HepG2 (cell line): ENCODE measurements at regions not wholly inside any gene's neighbourhood (a gene's known extent, or its start where the extent isn't known, plus 50 kb on each side); places are given as distances from the start of the nearest gene placed in this dataset.

Experiments used
- ATAC-seq: fragments of 200-7000 bp; cut with Tn5 transposase; 3 replicates; pipeline ENCODE4 v1.9.1; 2020; ENCODE audit warnings: mild to moderate bottlenecking, moderate library complexity
- BruUV-seq: library from RNA; stranded (reverse); fragments of 400-500 nt; replicated peaks from 2 replicates; lab custom pipeline; 2021; lab: Mats Ljungman, UMichigan
- CTCF ChIA-PET: fragments of 300-600 bp; formaldehyde crosslinking; extraction: SDS; loops from one replicate; lab custom pipeline; 2021; ENCODE audit warnings: low total read pairs, inconsistent platforms, low intra/inter-chr PET ratio; lab: Yijun Ruan, JAX
- POLR2A ChIA-PET: fragments of 350-600 bp; sonication (Branson Sonifier 250); formaldehyde crosslinking; loops from one replicate; lab custom pipeline; 2020; ENCODE audit warnings: antibody characterized with exemption, inconsistent platforms; lab: Yijun Ruan, JAX
- DNase-seq: peaks from one replicate; pipeline ENCODE4 v3.0.0-alpha.2; 2015; ENCODE audit warnings: low spot score
- FAIRE-seq: peaks from 3 replicates; lab custom pipeline; 2011; peaks lifted over from hg19 to GRCh38; lab: Jason Lieb, UNC
- H2AFZ ChIP-seq: one replicate; pipeline ENCODE4 v1.6.1; 2011; ENCODE audit warnings: low read length, inconsistent platforms
- H3K27ac ChIP-seq: fragments of 300-600 bp; 3 replicates; pipeline ENCODE4 v1.8.0; 2011; ENCODE audit warnings: mixed run types, mild to moderate bottlenecking, mixed read lengths, low read length, inconsistent platforms; ENCODE audit not compliant: insufficient read depth; ENCODE audit errors: extremely low read length
- H3K27me3 ChIP-seq, 2 experiments: fragments of 200-600 bp in 1 of 2; 2 replicates in 1 of 2; 3 replicates in 1 of 2; pipeline versions ENCODE4 v1.6.0 to v1.8.0; 2011; ENCODE audit warnings: low read length in 2 of 2, mild to moderate bottlenecking in 2 of 2, moderate library complexity in 2 of 2, inconsistent platforms in 1 of 2; ENCODE audit not compliant: insufficient read depth in 2 of 2, control insufficient read depth in 1 of 2
- H3K36me3 ChIP-seq, 2 experiments: fragments of 200-600 bp in 1 of 2; replicated peaks in 1 of 2; 2 replicates in 1 of 2; 3 replicates in 1 of 2; pipeline versions ENCODE4 v1.5.1 to v1.8.0; 2011; ENCODE audit warnings: low read length in 2 of 2, inconsistent platforms in 1 of 2; ENCODE audit not compliant: insufficient read depth in 2 of 2, control insufficient read depth in 1 of 2
- H3K4me1 ChIP-seq: 2 replicates; pipeline ENCODE4 v1.5.1; 2012; ENCODE audit warnings: low read length, inconsistent platforms; ENCODE audit not compliant: insufficient read depth
- H3K4me2 ChIP-seq: 2 replicates; pipeline ENCODE4 v1.6.0; 2011; ENCODE audit warnings: low read depth, low read length, inconsistent platforms
- H3K4me3 ChIP-seq, 3 experiments: fragments of 200-600 bp in 1 of 3; sonication (generic), shearing (Covaris generic) in 1 of 3; replicated peaks in 1 of 3; 2 replicates each; pipeline ENCODE4 v1.5.1; 2011 to 2016; ENCODE audit warnings: low read length in 3 of 3, inconsistent platforms in 2 of 3, low read depth in 2 of 3, mild to moderate bottlenecking in 2 of 3, control low read depth in 1 of 3, mixed read lengths in 1 of 3; ENCODE audit not compliant: insufficient read depth in 1 of 3
- H3K79me2 ChIP-seq: one replicate; pipeline ENCODE4 v1.6.1; 2011; ENCODE audit warnings: low read length, inconsistent platforms; ENCODE audit not compliant: insufficient read depth
- H3K9ac ChIP-seq: 2 replicates; pipeline ENCODE4 v1.6.0; 2011; ENCODE audit warnings: mild to moderate bottlenecking, low read depth, low read length, inconsistent platforms; ENCODE audit not compliant: insufficient read depth
- H3K9me3 ChIP-seq: 2 replicates; pipeline ENCODE4 v1.5.1; 2012; ENCODE audit warnings: mild to moderate bottlenecking, low read length
- H4K20me1 ChIP-seq: 2 replicates; pipeline ENCODE4 v1.6.0; 2011; ENCODE audit warnings: inconsistent platforms, mild to moderate bottlenecking, low read length, moderate library complexity; ENCODE audit not compliant: insufficient read depth
- ATF7-NPFF ChIP-seq: sonication (generic); formaldehyde crosslinking; IDR thresholded peaks from 2 replicates; pipeline ENCODE4 v1.8.1; 2023; ENCODE audit warnings: mild to moderate bottlenecking, low read depth, missing genetic modification reagents, moderate library complexity
- ATRX ChIP-seq: sonication (generic); formaldehyde crosslinking; IDR thresholded peaks from 2 replicates; pipeline ENCODE4 v1.4.0; 2020; ENCODE audit warnings: missing genetic modification reagents, borderline replicate concordance
- FOXA1 ChIP-seq, 2 experiments: fragments of 450-650 bp in 1 of 2; sonication (generic) in 1 of 2; formaldehyde crosslinking in 1 of 2; IDR thresholded peaks; 2 replicates each; pipeline versions ENCODE4 v1.4.0 to v1.6.1; 2016 to 2020; ENCODE audit warnings: missing genetic modification reagents in 1 of 2
- FOXP4 ChIP-seq: sonication (generic); formaldehyde crosslinking; IDR thresholded peaks from 2 replicates; pipeline ENCODE4 v1.4.0; 2020; ENCODE audit warnings: missing genetic modification reagents
- GZF1 ChIP-seq: sonication (generic); formaldehyde crosslinking; IDR thresholded peaks from 2 replicates; pipeline ENCODE4 v1.5.1; 2020; ENCODE audit warnings: mild to moderate bottlenecking, missing genetic modification reagents
- JUND ChIP-seq: sonication (generic); formaldehyde crosslinking; IDR thresholded peaks from 2 replicates; pipeline ENCODE4 v1.8.0; 2022; ENCODE audit warnings: mild to moderate bottlenecking, missing genetic modification reagents
- KAT2B ChIP-seq: fragments of 150-350 bp; IDR thresholded peaks from 2 replicates; pipeline ENCODE4 v1.6.1; 2014; ENCODE audit warnings: low read depth, low read length, borderline replicate concordance
- KLF16 ChIP-seq, 2 experiments: sonication (generic) in 1 of 2; formaldehyde crosslinking in 1 of 2; IDR thresholded peaks; 2 replicates each; pipeline versions ENCODE4 v1.6.1 to v1.8.0; 2016 to 2023; ENCODE audit warnings: missing genetic modification reagents in 2 of 2, missing compliant biosample characterization in 1 of 2
- NFYB ChIP-seq: sonication (generic); formaldehyde crosslinking; IDR thresholded peaks from 2 replicates; pipeline ENCODE4 v1.4.0; 2020; ENCODE audit warnings: missing genetic modification reagents
- PAX8 ChIP-seq: sonication (generic); formaldehyde crosslinking; IDR thresholded peaks from 2 replicates; pipeline ENCODE4 v1.8.0; 2022; ENCODE audit warnings: mild to moderate bottlenecking, missing genetic modification reagents, borderline replicate concordance
- RBFOX2 ChIP-seq: fragments of 200-400 bp; formaldehyde crosslinking; IDR thresholded peaks from 2 replicates; pipeline ENCODE4 v1.6.1; 2017; ENCODE audit warnings: low read depth, mild to moderate bottlenecking, low read length
- SRF ChIP-seq: IDR thresholded peaks from 2 replicates; pipeline ENCODE4 v1.6.1; 2011; ENCODE audit warnings: mild to moderate bottlenecking, low read depth, low read length, moderate library complexity
- ZBTB46 ChIP-seq: sonication (generic); formaldehyde crosslinking; IDR thresholded peaks from 2 replicates; pipeline ENCODE4 v1.4.0; 2020; ENCODE audit warnings: mild to moderate bottlenecking, missing genetic modification reagents, borderline replicate concordance
- ZNF20 ChIP-seq: sonication (generic); formaldehyde crosslinking; IDR thresholded peaks from 2 replicates; pipeline ENCODE4 v1.4.0; 2020; ENCODE audit warnings: mild to moderate bottlenecking, moderate library complexity, missing genetic modification reagents
- ZNF34 ChIP-seq: sonication (generic); formaldehyde crosslinking; IDR thresholded peaks from 2 replicates; pipeline ENCODE4 v1.4.0; 2020; ENCODE audit warnings: mild to moderate bottlenecking, missing genetic modification reagents, borderline replicate concordance
- ZNF343 ChIP-seq: sonication (generic); formaldehyde crosslinking; IDR thresholded peaks from 2 replicates; pipeline ENCODE4 v1.4.0; 2020; ENCODE audit warnings: mild to moderate bottlenecking, missing genetic modification reagents
- ZNF383 ChIP-seq: sonication (generic); formaldehyde crosslinking; IDR thresholded peaks from 2 replicates; pipeline ENCODE4 v1.4.0; 2020; ENCODE audit warnings: missing genetic modification reagents, mild to moderate bottlenecking, borderline replicate concordance
- ZNF543 ChIP-seq: sonication (generic); formaldehyde crosslinking; IDR thresholded peaks from 2 replicates; pipeline ENCODE4 v1.4.0; 2020; ENCODE audit warnings: mild to moderate bottlenecking, missing genetic modification reagents
- ZNF557 ChIP-seq: sonication (generic); formaldehyde crosslinking; IDR thresholded peaks from 2 replicates; pipeline ENCODE4 v1.4.0; 2020; ENCODE audit warnings: missing genetic modification reagents
- ZNF761 ChIP-seq: sonication (generic); formaldehyde crosslinking; conservative IDR thresholded peaks from 2 replicates; pipeline ENCODE4 v1.4.0; 2020; ENCODE audit warnings: mild to moderate bottlenecking, missing genetic modification reagents
- WGBS: methylation state at CpG from one replicate; pipeline ENCODE4 v1.1.6; 2017; ENCODE audit warnings: low lambda C conversion rate; 5-methylcytosine and 5-hydroxymethylcytosine counted together
- in situ Hi-C: cut with HindIII; loops from 2 replicates; pipeline ENCODE4 v1.10.0; 2017; ENCODE audit warnings: low pct_unique_long_range_greater_than_20kb; ENCODE audit not compliant: extremely low pct_ligation_motif_present
- intact Hi-C: fragments of 100-400 bp; cut with micrococcal nuclease; formaldehyde crosslinking; loops from one replicate; pipeline ENCODE4 v1.10.0; 2022; ENCODE audit not compliant: unreplicated experiment

- TF ChIP-seq KLF16 (CRISPR knock-in tag; IDR thresholded peaks at IDR 0.05) (no peak), GZF1 (CRISPR knock-in tag) (no peak), ZNF557 (CRISPR knock-in tag) (no peak), FOXA1 (IDR thresholded peaks at IDR 0.05) (no peak), FOXA1 (CRISPR knock-in tag; IDR thresholded peaks at IDR 0.05) (no peak), JUND (CRISPR knock-in tag) (no peak), ZNF761 (CRISPR knock-in tag) (no peak; the same call in 1 of the 2 replicates), RBFOX2 (peak; percentile 73)
These were observed 97.1 kb downstream of the TEX51 start (continued) for GRCh38 chr2:126995621-126996377.

GRCh38 chr2:126996378-126996699 is 97.6 kb downstream of the TEX51 start:
- H3K4me3 ChIP-seq: peak overlapping the region in 1 of 3 experiments; percentile 44; a peak in 1 of 6 replicates
- H3K4me2 ChIP-seq: peak overlapping the region; percentile 72
- no peaks in the 10 kb centered on the region for H4K20me1 ChIP-seq
- no peaks in the 10 kb centered on the region for H3K27me3 ChIP-seq
- BruUV-seq: TSS peak; percentile 94
- FAIRE-seq (no peak), DNase-seq (no peak), ATAC-seq (peak; percentile 24)
- H3K9ac ChIP-seq: peak overlapping the region; percentile 58
- no peaks in the 10 kb centered on the region for H3K9me3 ChIP-seq
- H3K36me3 ChIP-seq: no peaks in the 10 kb centered on the region
- peaks cover 79% of the 10 kb centered on the region for H3K4me1 ChIP-seq
- WGBS: 0% methylated on average over 1 of the region's 1 CpG
- in situ Hi-C loops (no loop called here), intact Hi-C loops (loop anchor here (1.0 to 2.0 kb wide), 2 partner anchors 16 to 24 kb away; no protein-coding TSS in a partner anchor)
- ChIA-PET CTCF (interaction anchor here (1.3 kb wide), 1 partner anchor 24 kb away, joined by 4 read pairs; no protein-coding TSS in a partner anchor), POLR2A (interaction anchor here (0.7 to 2.1 kb wide), 9 partner anchors 10 to 530 kb away, joined by 3 to 19 read pairs (median 5); partner anchors contain the start of gene IWS1)
- H3K79me2 ChIP-seq: no peaks in the 10 kb centered on the region
- H2AFZ ChIP-seq: no peak overlapping the region
- peak overlapping the region; percentile 90 for H3K27ac ChIP-seq
- peak; percentile 40; the same call in 1 of the 2 replicates for TF ChIP-seq SRF
- TF ChIP-seq ZNF34: peak; percentile 49; the same call in 1 of the 2 replicates
- TF ChIP-seq ZBTB46 (CRISPR knock-in tag): peak; percentile 73; the same call in 1 of the 2 replicates
- TF ChIP-seq ZNF343 (CRISPR knock-in tag): peak; percentile 29; the same call in 1 of the 2 replicates
- TF ChIP-seq ZNF20 (CRISPR knock-in tag): peak; percentile 89; the same call in 1 of the 2 replicates
- TF ChIP-seq ZNF543 (CRISPR knock-in tag): peak; percentile 21; the same call in 1 of the 2 replicates
- 0 out of 2 replicates have a peak, but pooled peaks have one; percentile 34 for TF ChIP-seq ZNF383 (CRISPR knock-in tag)
- TF ChIP-seq PAX8 (CRISPR knock-in tag): 0 out of 2 replicates have a peak, but pooled peaks have one; percentile 63
- no peak for TF ChIP-seq ATRX (CRISPR knock-in tag)
- TF ChIP-seq NFYB (CRISPR knock-in tag): peak; percentile 48; the same call in 1 of the 2 replicates
- TF ChIP-seq FOXP4: no peak
- no peak for TF ChIP-seq KAT2B
- TF ChIP-seq ATF7-NPFF: 0 out of 2 replicates have a peak, but pooled peaks have one; percentile 27
